ENCODE measurements at regions not wholly inside any gene's neighbourhood (a gene's known extent, or its start where the extent isn't known, plus 50 kb on each side); places are given as distances from the start of the nearest gene placed in this dataset.
"Not testable (repeated sequence)": the region's sequence is repeated elsewhere in the genome, so short reads cannot be mapped to it uniquely, and the experiment has no call there.

- Histone ChIP-seq H3K4me1 (ENCODE audit: control insufficient read depth, insufficient read depth, low read length) (no peaks in the 10 kb centered on the region), H3K36me3 (ENCODE audit: control insufficient read depth, insufficient read depth, low read length, severe bottlenecking) (no peaks in the 10 kb centered on the region), H3K4me3 (ENCODE audit: low read length) (no peak overlapping the region), H3K9ac (ENCODE audit: low read length) (no peak overlapping the region), H3K9me3 (ENCODE audit: control insufficient read depth, low read length) (peaks cover 17% of the 10 kb centered on the region), H3K27me3 (replicated peaks; ENCODE audit: control insufficient read depth, insufficient read depth, low read length) (peaks cover 2% of the 10 kb centered on the region)
- DNase-seq (ENCODE audit: low read depth) = no peak
These were observed 92.6 kb downstream of the KIF26A start for GRCh38 chr14:104230946-104231345.

GRCh38 chr14:104232070-104232484 lies 93.7 kb downstream of the KIF26A start:
- peaks cover 2% of the 10 kb centered on the region for H3K27me3 ChIP-seq (replicated peaks; ENCODE audit: control insufficient read depth, insufficient read depth, low read length)
- H3K36me3 ChIP-seq (ENCODE audit: control insufficient read depth, insufficient read depth, low read length, severe bottlenecking) = no peaks in the 10 kb centered on the region
- H3K9ac ChIP-seq (ENCODE audit: low read length) = no peak overlapping the region
- DNase-seq (ENCODE audit: low read depth) = no peak
- peaks cover 23% of the 10 kb centered on the region for H3K9me3 ChIP-seq (ENCODE audit: control insufficient read depth, low read length)
- no peaks in the 10 kb centered on the region for H3K4me1 ChIP-seq (ENCODE audit: control insufficient read depth, insufficient read depth, low read length)
- no peak overlapping the region for H3K4me3 ChIP-seq (ENCODE audit: low read length)

GRCh38 chr14:104234007-104234786 lies 95.8 kb downstream of the KIF26A start:
- H3K36me3 ChIP-seq (ENCODE audit: control insufficient read depth, insufficient read depth, low read length, severe bottlenecking); H3K9ac ChIP-seq (ENCODE audit: low read length); DNase-seq (ENCODE audit: low read depth); H3K4me3 ChIP-seq (ENCODE audit: low read length); H3K4me1 ChIP-seq (ENCODE audit: control insufficient read depth, insufficient read depth, low read length); H3K27me3 ChIP-seq (replicated peaks; ENCODE audit: control insufficient read depth, insufficient read depth, low read length): not testable (repeated sequence)
- H3K9me3 ChIP-seq (ENCODE audit: control insufficient read depth, low read length) = peaks cover 16% of the 10 kb centered on the region

GRCh38 chr14:104235686-104236085 lies 97.3 kb downstream of the KIF26A start:
- H3K36me3 ChIP-seq (ENCODE audit: control insufficient read depth, insufficient read depth, low read length, severe bottlenecking) = no peaks in the 10 kb centered on the region
- DNase-seq (ENCODE audit: low read depth) = no peak

GRCh38 chr14:104237651-104238423 lies 99.5 kb downstream of the KIF26A start:
- no peak for DNase-seq (ENCODE audit: low read depth)
- Histone ChIP-seq H3K9ac (ENCODE audit: low read length) (no peak overlapping the region), H3K27me3 (replicated peaks; ENCODE audit: control insufficient read depth, insufficient read depth, low read length) (no peaks in the 10 kb centered on the region), H3K36me3 (ENCODE audit: control insufficient read depth, insufficient read depth, low read length, severe bottlenecking) (no peaks in the 10 kb centered on the region), H3K9me3 (ENCODE audit: control insufficient read depth, low read length) (peaks cover 16% of the 10 kb centered on the region), H3K4me3 (ENCODE audit: low read length) (no peak overlapping the region), H3K4me1 (ENCODE audit: control insufficient read depth, insufficient read depth, low read length) (no peaks in the 10 kb centered on the region)

More at GRCh38 chr14:104235686-104236085, 97.3 kb downstream of the KIF26A start:
- Histone ChIP-seq H3K27me3 (replicated peaks; ENCODE audit: control insufficient read depth, insufficient read depth, low read length) (no peaks in the 10 kb centered on the region), H3K4me3 (ENCODE audit: low read length) (no peak overlapping the region), H3K9ac (ENCODE audit: low read length) (no peak overlapping the region), H3K9me3 (ENCODE audit: control insufficient read depth, low read length) (peaks cover 16% of the 10 kb centered on the region), H3K4me1 (ENCODE audit: control insufficient read depth, insufficient read depth, low read length) (no peaks in the 10 kb centered on the region)

GRCh38 chr14:104238424-104239184 lies 100.2 kb downstream of the KIF26A start:
- H3K36me3 ChIP-seq (ENCODE audit: control insufficient read depth, insufficient read depth, low read length, severe bottlenecking) = no peaks in the 10 kb centered on the region
- DNase-seq (ENCODE audit: low read depth) = no peak
- H3K9ac ChIP-seq (ENCODE audit: low read length) = no peak overlapping the region
- H3K4me1 ChIP-seq (ENCODE audit: control insufficient read depth, insufficient read depth, low read length) = no peaks in the 10 kb centered on the region
- H3K27me3 ChIP-seq (replicated peaks; ENCODE audit: control insufficient read depth, insufficient read depth, low read length) = no peaks in the 10 kb centered on the region
- peaks cover 21% of the 10 kb centered on the region for H3K9me3 ChIP-seq (ENCODE audit: control insufficient read depth, low read length)
- no peak overlapping the region for H3K4me3 ChIP-seq (ENCODE audit: low read length)

- Histone ChIP-seq H3K9ac (ENCODE audit: low read length) (no peak overlapping the region), H3K4me1 (ENCODE audit: control insufficient read depth, insufficient read depth, low read length) (no peaks in the 10 kb centered on the region), H3K4me3 (ENCODE audit: low read length) (no peak overlapping the region), H3K27me3 (replicated peaks; ENCODE audit: control insufficient read depth, insufficient read depth, low read length) (no peaks in the 10 kb centered on the region), H3K9me3 (ENCODE audit: control insufficient read depth, low read length) (peaks cover 16% of the 10 kb centered on the region), H3K36me3 (ENCODE audit: control insufficient read depth, insufficient read depth, low read length, severe bottlenecking) (no peaks in the 10 kb centered on the region)
- no peak for DNase-seq (ENCODE audit: low read depth)
These were observed 100.9 kb downstream of the KIF26A start for GRCh38 chr14:104239185-104239775.

GRCh38 chr14:104239861-104240301 lies 101.5 kb downstream of the KIF26A start:
- Histone ChIP-seq H3K27me3 (replicated peaks; ENCODE audit: control insufficient read depth, insufficient read depth, low read length) (no peaks in the 10 kb centered on the region), H3K36me3 (ENCODE audit: control insufficient read depth, insufficient read depth, low read length, severe bottlenecking) (no peaks in the 10 kb centered on the region), H3K9me3 (ENCODE audit: control insufficient read depth, low read length) (peaks cover 16% of the 10 kb centered on the region), H3K9ac (ENCODE audit: low read length) (no peak overlapping the region), H3K4me1 (ENCODE audit: control insufficient read depth, insufficient read depth, low read length) (no peaks in the 10 kb centered on the region), H3K4me3 (ENCODE audit: low read length) (no peak overlapping the region)
- DNase-seq (ENCODE audit: low read depth) = no peak

GRCh38 chr14:104240434-104241157 lies 102.2 kb downstream of the KIF26A start:
- no peak for DNase-seq (ENCODE audit: low read depth)
- H3K27me3 ChIP-seq (replicated peaks; ENCODE audit: control insufficient read depth, insufficient read depth, low read length) = no peaks in the 10 kb centered on the region
- H3K9ac ChIP-seq (ENCODE audit: low read length) = no peak overlapping the region
- H3K9me3 ChIP-seq (ENCODE audit: control insufficient read depth, low read length) = peaks cover 19% of the 10 kb centered on the region
- no peaks in the 10 kb centered on the region for H3K4me1 ChIP-seq (ENCODE audit: control insufficient read depth, insufficient read depth, low read length)
- H3K4me3 ChIP-seq (ENCODE audit: low read length) = no peak overlapping the region
- H3K36me3 ChIP-seq (ENCODE audit: control insufficient read depth, insufficient read depth, low read length, severe bottlenecking) = no peaks in the 10 kb centered on the region

GRCh38 chr14:104243200-104243599 lies 104.8 kb downstream of the KIF26A start:
- Histone ChIP-seq H3K36me3 (ENCODE audit: control insufficient read depth, insufficient read depth, low read length, severe bottlenecking) (no peaks in the 10 kb centered on the region), H3K4me1 (ENCODE audit: control insufficient read depth, insufficient read depth, low read length) (no peaks in the 10 kb centered on the region), H3K27me3 (replicated peaks; ENCODE audit: control insufficient read depth, insufficient read depth, low read length) (no peaks in the 10 kb centered on the region), H3K9ac (ENCODE audit: low read length) (no peak overlapping the region), H3K9me3 (ENCODE audit: control insufficient read depth, low read length) (peaks cover 16% of the 10 kb centered on the region), H3K4me3 (ENCODE audit: low read length) (no peak overlapping the region)
- DNase-seq (ENCODE audit: low read depth) = no peak
